Breast epithelium (tissue), 3 donors: ENCODE measurements at regions not wholly inside any gene's neighbourhood (a gene's known extent, or its start where the extent isn't known, plus 50 kb on each side); places are given as distances from the start of the nearest gene placed in this dataset.

Experiments used
- CTCF ChIP-seq, 3 donors: fragments of 450-650 bp; IDR thresholded peaks; one replicate each; pipeline ENCODE4 v1.5.1; 2016 to 2017; ENCODE audit warnings: antibody characterized with exemption in 3 of 3, mild to moderate bottlenecking in 3 of 3, moderate library complexity in 3 of 3
- POLR2AphosphoS5 ChIP-seq, 3 donors: sonication (generic); formaldehyde crosslinking; IDR thresholded peaks; one replicate each; pipeline ENCODE4 v1.6.1; 2017; ENCODE audit warnings: antibody characterized with exemption in 3 of 3

- TF ChIP-seq CTCF (IDR thresholded peaks at IDR 0.05) (no peak), POLR2AphosphoS5 (IDR thresholded peaks at IDR 0.05) (no peak)
These were observed 82.4 kb downstream of the MAFB start for GRCh38 chr20:40606660-40607059.
